ENCODE measurements at regions not wholly inside any gene's neighbourhood (a gene's known extent, or its start where the extent isn't known, plus 50 kb on each side); places are given as distances from the start of the nearest gene placed in this dataset.

GRCh38 chr2:117704818-117705217, 109.7 kb upstream of the DDX18 start:
- TF ChIP-seq POLR2A (IDR thresholded peaks at IDR 0.05) (no peak), CTCF (IDR thresholded peaks at IDR 0.05) (no peak)

Data from Peyer's patch (tissue), 4 donors.